HL-60 (cell line): ENCODE measurements at regions not wholly inside any gene's neighbourhood (a gene's known extent, or its start where the extent isn't known, plus 50 kb on each side); places are given as distances from the start of the nearest gene placed in this dataset.
A peak's percentile ranks its signal among the peaks of the same experiment; 100 is the strongest.
"Not testable (repeated sequence)": the region's sequence is repeated elsewhere in the genome, so short reads cannot be mapped to it uniquely, and the experiment has no call there.

Experiments used
- DNase-seq, 2 experiments: peaks; one replicate each; pipeline ENCODE4 v3.0.0-alpha.2; 2010 to 2020; ENCODE audit warnings: low read depth in 1 of 2, low spot score in 1 of 2
- H3K27ac ChIP-seq: fragments of 250-450 bp; sonication (Bioruptor Pico); replicated peaks from 2 replicates; pipeline ENCODE4 v1.5.1; 2020; ENCODE audit warnings: mild to moderate bottlenecking, moderate library complexity
- H3K27me3 ChIP-seq: fragments of 250-450 bp; sonication (Bioruptor Pico); 2 replicates; pipeline ENCODE4 v1.5.1; 2021; ENCODE audit warnings: mild to moderate bottlenecking, moderate library complexity; ENCODE audit not compliant: insufficient read depth, poor library complexity, severe bottlenecking
- H3K4me3 ChIP-seq: replicated peaks from 2 replicates; pipeline ENCODE4 v1.5.1; 2011; ENCODE audit warnings: mild to moderate bottlenecking, control low read depth, low read length; ENCODE audit not compliant: insufficient read depth
- GABPA ChIP-seq: IDR thresholded peaks from 2 replicates; pipeline ENCODE4 v1.6.1; 2012; ENCODE audit warnings: low read depth
- POLR2AphosphoS5 ChIP-seq: IDR thresholded peaks from 2 replicates; pipeline ENCODE4 v1.6.1; 2012; ENCODE audit warnings: low read depth
- SPI1 ChIP-seq: IDR thresholded peaks from 2 replicates; pipeline ENCODE4 v1.6.1; 2012; ENCODE audit warnings: low read depth, mild to moderate bottlenecking, borderline replicate concordance
- TF ChIP-seq, protein P1 (sequence below): IDR thresholded peaks from 2 replicates; pipeline ENCODE4 v1.6.1; 2012; ENCODE audit warnings: low read depth; ENCODE audit not compliant: insufficient replicate concordance
- TF ChIP-seq, protein P2 (sequence below): IDR thresholded peaks from one replicate; pipeline ENCODE4 v1.5.1; 2011; ENCODE audit warnings: low read length, control low read depth, inconsistent platforms; ENCODE audit not compliant: insufficient read depth

DNA sequence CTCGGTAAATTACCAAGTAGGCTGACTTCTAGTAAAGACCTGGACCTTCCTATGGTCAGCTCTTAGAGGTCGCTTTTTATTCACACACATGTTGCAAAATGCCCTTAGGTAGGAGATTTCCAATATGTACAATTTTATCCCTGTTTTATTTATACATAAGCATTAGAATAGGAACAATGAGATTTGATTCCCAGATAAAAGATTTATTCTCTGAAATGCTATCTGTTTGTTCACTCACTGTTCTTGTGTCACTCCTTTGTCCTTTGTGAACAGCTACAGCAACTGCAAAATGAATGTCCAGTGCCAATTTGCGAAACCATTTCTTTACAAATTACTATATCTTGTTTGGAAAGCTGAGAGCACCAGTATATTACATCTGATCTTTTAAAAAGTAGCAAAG is 991.5 kb upstream of the TYRP1 start:
- Histone ChIP-seq H3K27ac (no peak overlapping the region), H3K4me3 (no peak overlapping the region), H3K27me3 (no peaks in the 10 kb centered on the region)
- DNase-seq, result no peak
- no peak for TF ChIP-seq GABPA
- TF ChIP-seq, protein P1, sequence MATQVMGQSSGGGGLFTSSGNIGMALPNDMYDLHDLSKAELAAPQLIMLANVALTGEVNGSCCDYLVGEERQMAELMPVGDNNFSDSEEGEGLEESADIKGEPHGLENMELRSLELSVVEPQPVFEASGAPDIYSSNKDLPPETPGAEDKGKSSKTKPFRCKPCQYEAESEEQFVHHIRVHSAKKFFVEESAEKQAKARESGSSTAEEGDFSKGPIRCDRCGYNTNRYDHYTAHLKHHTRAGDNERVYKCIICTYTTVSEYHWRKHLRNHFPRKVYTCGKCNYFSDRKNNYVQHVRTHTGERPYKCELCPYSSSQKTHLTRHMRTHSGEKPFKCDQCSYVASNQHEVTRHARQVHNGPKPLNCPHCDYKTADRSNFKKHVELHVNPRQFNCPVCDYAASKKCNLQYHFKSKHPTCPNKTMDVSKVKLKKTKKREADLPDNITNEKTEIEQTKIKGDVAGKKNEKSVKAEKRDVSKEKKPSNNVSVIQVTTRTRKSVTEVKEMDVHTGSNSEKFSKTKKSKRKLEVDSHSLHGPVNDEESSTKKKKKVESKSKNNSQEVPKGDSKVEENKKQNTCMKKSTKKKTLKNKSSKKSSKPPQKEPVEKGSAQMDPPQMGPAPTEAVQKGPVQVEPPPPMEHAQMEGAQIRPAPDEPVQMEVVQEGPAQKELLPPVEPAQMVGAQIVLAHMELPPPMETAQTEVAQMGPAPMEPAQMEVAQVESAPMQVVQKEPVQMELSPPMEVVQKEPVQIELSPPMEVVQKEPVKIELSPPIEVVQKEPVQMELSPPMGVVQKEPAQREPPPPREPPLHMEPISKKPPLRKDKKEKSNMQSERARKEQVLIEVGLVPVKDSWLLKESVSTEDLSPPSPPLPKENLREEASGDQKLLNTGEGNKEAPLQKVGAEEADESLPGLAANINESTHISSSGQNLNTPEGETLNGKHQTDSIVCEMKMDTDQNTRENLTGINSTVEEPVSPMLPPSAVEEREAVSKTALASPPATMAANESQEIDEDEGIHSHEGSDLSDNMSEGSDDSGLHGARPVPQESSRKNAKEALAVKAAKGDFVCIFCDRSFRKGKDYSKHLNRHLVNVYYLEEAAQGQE, result no peak
- TF ChIP-seq, protein P2, sequence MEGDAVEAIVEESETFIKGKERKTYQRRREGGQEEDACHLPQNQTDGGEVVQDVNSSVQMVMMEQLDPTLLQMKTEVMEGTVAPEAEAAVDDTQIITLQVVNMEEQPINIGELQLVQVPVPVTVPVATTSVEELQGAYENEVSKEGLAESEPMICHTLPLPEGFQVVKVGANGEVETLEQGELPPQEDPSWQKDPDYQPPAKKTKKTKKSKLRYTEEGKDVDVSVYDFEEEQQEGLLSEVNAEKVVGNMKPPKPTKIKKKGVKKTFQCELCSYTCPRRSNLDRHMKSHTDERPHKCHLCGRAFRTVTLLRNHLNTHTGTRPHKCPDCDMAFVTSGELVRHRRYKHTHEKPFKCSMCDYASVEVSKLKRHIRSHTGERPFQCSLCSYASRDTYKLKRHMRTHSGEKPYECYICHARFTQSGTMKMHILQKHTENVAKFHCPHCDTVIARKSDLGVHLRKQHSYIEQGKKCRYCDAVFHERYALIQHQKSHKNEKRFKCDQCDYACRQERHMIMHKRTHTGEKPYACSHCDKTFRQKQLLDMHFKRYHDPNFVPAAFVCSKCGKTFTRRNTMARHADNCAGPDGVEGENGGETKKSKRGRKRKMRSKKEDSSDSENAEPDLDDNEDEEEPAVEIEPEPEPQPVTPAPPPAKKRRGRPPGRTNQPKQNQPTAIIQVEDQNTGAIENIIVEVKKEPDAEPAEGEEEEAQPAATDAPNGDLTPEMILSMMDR, result no peak
- TF ChIP-seq POLR2AphosphoS5, result no peak
- no peak for TF ChIP-seq SPI1

DNA sequence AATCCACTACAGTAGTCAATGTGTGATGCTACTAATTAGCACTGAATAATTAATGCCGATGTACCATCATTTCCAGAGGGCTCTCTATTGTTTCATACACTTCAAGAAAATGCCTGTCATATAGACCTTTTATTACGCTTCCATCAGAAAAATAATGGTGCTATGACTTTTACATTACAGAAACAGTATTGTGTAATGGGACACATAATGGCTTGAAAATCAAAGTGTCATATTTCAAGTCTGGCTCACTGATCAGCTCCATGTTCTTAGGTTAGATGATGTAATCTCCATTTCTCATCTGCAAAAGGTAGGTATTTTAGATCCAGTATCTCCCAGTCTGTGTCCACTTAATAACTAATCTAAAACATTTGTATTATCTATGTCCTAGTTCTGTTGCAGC is 990.6 kb upstream of the TYRP1 start:
- TF ChIP-seq POLR2AphosphoS5, result no peak
- TF ChIP-seq, protein P2, result no peak
- TF ChIP-seq, protein P1, result no peak
- no peak for TF ChIP-seq SPI1
- no peak for TF ChIP-seq GABPA
- Histone ChIP-seq H3K4me3 (no peak overlapping the region), H3K27ac (no peak overlapping the region), H3K27me3 (no peaks in the 10 kb centered on the region)
- no peak for DNase-seq

DNA sequence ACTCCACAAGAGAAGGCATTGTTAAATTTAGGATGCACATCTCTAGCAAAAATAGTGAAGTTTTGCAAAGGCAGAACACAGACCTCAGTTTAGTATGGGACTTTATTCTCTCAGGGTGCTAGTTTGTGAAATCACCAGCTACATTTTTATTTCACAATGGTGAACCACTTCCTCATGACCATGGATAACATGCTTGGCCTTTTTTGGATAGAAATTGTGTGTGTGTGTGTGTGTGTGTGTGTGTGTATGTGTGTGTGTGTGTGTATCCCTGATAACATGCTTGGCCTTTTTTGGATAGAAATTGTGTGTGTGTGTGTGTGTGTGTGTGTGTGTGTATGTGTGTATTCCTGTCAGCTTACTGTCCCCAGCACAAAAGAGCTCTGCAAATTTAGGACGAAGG is 989.0 kb upstream of the TYRP1 start:
- not testable (repeated sequence) for H3K4me3 ChIP-seq, H3K27ac ChIP-seq, H3K27me3 ChIP-seq
- TF ChIP-seq SPI1 (peak; percentile 92), GABPA (peak; percentile 63)
- DNase-seq, result peak; percentile 2 to 60

DNA sequence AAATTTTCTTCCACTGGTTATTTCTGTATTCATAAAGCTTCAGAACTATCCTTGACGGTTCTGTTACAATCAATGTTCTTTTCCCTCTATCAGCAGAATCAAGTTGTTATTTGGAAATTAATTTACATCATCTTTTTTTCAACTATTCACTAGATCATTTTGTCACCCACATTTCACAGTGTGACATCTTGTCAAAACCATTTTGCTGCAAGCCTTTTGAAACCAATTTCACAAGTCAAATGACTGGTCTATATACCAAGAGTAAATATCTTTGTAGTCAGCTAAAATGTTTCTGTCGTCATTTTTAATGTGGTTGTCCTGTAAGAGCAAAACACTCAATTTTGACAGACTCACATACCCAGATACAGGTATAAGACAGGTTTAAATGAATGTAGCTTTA is 984.3 kb upstream of the TYRP1 start:
- no peak for DNase-seq
- Histone ChIP-seq H3K4me3 (no peak overlapping the region), H3K27me3 (no peaks in the 10 kb centered on the region), H3K27ac (no peak overlapping the region)
- no peak for TF ChIP-seq POLR2AphosphoS5
- no peak for TF ChIP-seq SPI1
- TF ChIP-seq, protein P2, result no peak
- TF ChIP-seq, protein P1, result no peak
- no peak for TF ChIP-seq GABPA
